NB4 (cell line): ENCODE measurements at regions not wholly inside any gene's neighbourhood (a gene's known extent, or its start where the extent isn't known, plus 50 kb on each side); places are given as distances from the start of the nearest gene placed in this dataset.

Source experiments
- CTCF ChIP-seq: IDR thresholded peaks from one replicate; pipeline ENCODE4 v1.5.1; 2012; ENCODE audit warnings: low read depth, low read length
- POLR2A ChIP-seq: IDR thresholded peaks from 2 replicates; pipeline ENCODE4 v1.6.1; 2011; ENCODE audit warnings: mild to moderate bottlenecking; ENCODE audit not compliant: insufficient read length; ENCODE audit errors: extremely low read depth

GRCh38 chr17:70577456-70577855, 408.1 kb downstream of the KCNJ2 start:
- TF ChIP-seq CTCF (no peak), POLR2A (no peak)
